ENCODE measurements at regions not wholly inside any gene's neighbourhood (a gene's known extent, or its start where the extent isn't known, plus 50 kb on each side); places are given as distances from the start of the nearest gene placed in this dataset.

DNA sequence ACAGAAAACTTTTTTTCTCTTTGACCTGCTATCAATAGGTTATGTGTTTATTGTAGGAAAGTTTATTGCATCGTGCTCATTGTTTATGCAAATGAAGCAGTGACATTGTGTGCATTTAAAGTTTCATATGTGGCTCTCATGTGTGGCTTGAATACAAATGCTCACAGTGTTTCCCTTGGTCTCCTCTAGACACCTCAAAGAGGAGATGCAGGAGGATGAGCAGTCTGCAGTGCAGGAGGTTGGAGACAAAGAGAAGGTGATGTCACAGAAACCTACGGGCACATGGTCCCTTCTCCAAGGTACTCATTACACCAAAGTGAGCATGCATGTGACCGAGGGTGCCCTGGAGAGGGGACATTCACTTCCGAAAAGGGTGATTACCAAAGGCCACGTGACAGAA lies 430.2 kb downstream of the INHBA start:
- no peak for TF ChIP-seq CTCF (IDR thresholded peaks at IDR 0.05)
- no peak for TF ChIP-seq POLR2A (IDR thresholded peaks at IDR 0.05)
- TF ChIP-seq EP300 (IDR thresholded peaks at IDR 0.05) = no peak
- TF ChIP-seq POLR2AphosphoS5 (IDR thresholded peaks at IDR 0.05) = no peak

Data from stomach (tissue), 4 donors.